Liver (tissue), 8 donors: ENCODE measurements at regions not wholly inside any gene's neighbourhood (a gene's known extent, or its start where the extent isn't known, plus 50 kb on each side); places are given as distances from the start of the nearest gene placed in this dataset.

ENCODE experiments used
- DNase-seq: peaks from one replicate; pipeline ENCODE4 v3.0.0-alpha.2; 2017; ENCODE audit warnings: low spot score
- H3K27ac ChIP-seq, 2 donors: one replicate each; pipeline ENCODE4 v1.7.0; 2013; ENCODE audit warnings: inconsistent platforms in 2 of 2, low read length in 2 of 2, control low read depth in 1 of 2, low read depth in 1 of 2, mild to moderate bottlenecking in 1 of 2
- H3K27me3 ChIP-seq, 4 donors: one replicate each; pipeline versions ENCODE4 v1.6.1 to v1.7.0; 2013; ENCODE audit warnings: low read length in 3 of 4, inconsistent platforms in 1 of 4, mild to moderate bottlenecking in 1 of 4, moderate library complexity in 1 of 4; ENCODE audit not compliant: control insufficient read depth in 4 of 4, insufficient read depth in 4 of 4
- H3K36me3 ChIP-seq, 4 donors: one replicate each; pipeline versions ENCODE4 v1.6.1 to v1.7.0; 2013; ENCODE audit warnings: low read length in 3 of 4, mild to moderate bottlenecking in 3 of 4, low read depth in 1 of 4, moderate library complexity in 1 of 4; ENCODE audit not compliant: control insufficient read depth in 4 of 4, insufficient read depth in 3 of 4
- H3K4me1 ChIP-seq, 4 donors: one replicate each; pipeline versions ENCODE4 v1.6.1 to v1.7.0; 2013; ENCODE audit warnings: low read length in 3 of 4, mild to moderate bottlenecking in 3 of 4, moderate library complexity in 1 of 4; ENCODE audit not compliant: control insufficient read depth in 4 of 4, insufficient read depth in 4 of 4
- H3K4me3 ChIP-seq, 3 donors: one replicate each; pipeline versions ENCODE4 v1.6.1 to v1.7.0; 2013; ENCODE audit warnings: low read length in 3 of 3, control low read depth in 1 of 3, low read depth in 1 of 3, mild to moderate bottlenecking in 1 of 3
- H3K9ac ChIP-seq, 2 donors: one replicate each; pipeline ENCODE4 v1.7.0; 2013; ENCODE audit warnings: low read length in 2 of 2, mild to moderate bottlenecking in 2 of 2, moderate library complexity in 2 of 2, control low read depth in 1 of 2, low read depth in 1 of 2
- H3K9me3 ChIP-seq, 4 donors: one replicate each; pipeline versions ENCODE4 v1.6.1 to v1.7.0; 2013; ENCODE audit warnings: low read length in 3 of 4; ENCODE audit not compliant: control insufficient read depth in 4 of 4
- ATF3 ChIP-seq: IDR thresholded peaks from 2 replicates; pipeline ENCODE4 v1.6.1; 2016; ENCODE audit warnings: antibody characterized with exemption
- CTCF ChIP-seq: fragments of 150-350 bp; IDR thresholded peaks from 2 replicates; pipeline ENCODE4 v1.5.1; 2017; ENCODE audit warnings: improper control_type of control experiment, low read depth, low read length; ENCODE audit not compliant: missing input control
- EGR1 ChIP-seq, 2 donors: IDR thresholded peaks; 2 replicates each; pipeline ENCODE4 v1.6.1; 2016 to 2018; ENCODE audit warnings: antibody characterized with exemption in 2 of 2, low read depth in 2 of 2
- FOXA1 ChIP-seq: IDR thresholded peaks from 2 replicates; pipeline ENCODE4 v1.6.1; 2016; ENCODE audit warnings: antibody characterized with exemption
- FOXA2 ChIP-seq: IDR thresholded peaks from 2 replicates; pipeline ENCODE4 v1.6.1; 2016; ENCODE audit warnings: antibody characterized with exemption
- GABPA ChIP-seq, 2 donors: IDR thresholded peaks in 1 of 2; conservative IDR thresholded peaks in 1 of 2; 2 replicates each; pipeline ENCODE4 v1.6.1; 2016; ENCODE audit warnings: antibody characterized with exemption in 2 of 2, mild to moderate bottlenecking in 1 of 2, moderate library complexity in 1 of 2
- HNF4A ChIP-seq, 2 donors: conservative IDR thresholded peaks; 2 replicates each; pipeline ENCODE4 v1.6.1; 2016; ENCODE audit warnings: antibody characterized with exemption in 2 of 2, mild to moderate bottlenecking in 2 of 2
- HNF4G ChIP-seq: IDR thresholded peaks from 2 replicates; pipeline ENCODE4 v1.6.1; 2016; ENCODE audit warnings: antibody characterized with exemption
- JUND ChIP-seq, 2 donors: IDR thresholded peaks; 2 replicates each; pipeline ENCODE4 v1.6.1; 2016; ENCODE audit warnings: antibody characterized with exemption in 2 of 2
- MAX ChIP-seq: IDR thresholded peaks from 2 replicates; pipeline ENCODE4 v1.6.1; 2016; ENCODE audit warnings: antibody characterized with exemption
- NR2F2 ChIP-seq: IDR thresholded peaks from 2 replicates; pipeline ENCODE4 v1.6.1; 2016; ENCODE audit warnings: antibody characterized with exemption
- RAD21 ChIP-seq, 2 donors: IDR thresholded peaks; 2 replicates each; pipeline ENCODE4 v1.6.1; 2016; ENCODE audit warnings: antibody characterized with exemption in 2 of 2, mild to moderate bottlenecking in 2 of 2
- REST ChIP-seq: IDR thresholded peaks from 2 replicates; pipeline ENCODE4 v1.6.1; 2016; ENCODE audit warnings: antibody characterized with exemption, mild to moderate bottlenecking
- RXRA ChIP-seq, 2 donors: IDR thresholded peaks; 2 replicates each; pipeline ENCODE4 v1.6.1; 2017 to 2018; ENCODE audit warnings: antibody characterized with exemption in 2 of 2, mild to moderate bottlenecking in 1 of 2
- SP1 ChIP-seq: IDR thresholded peaks from 2 replicates; pipeline ENCODE4 v1.6.1; 2018; ENCODE audit warnings: antibody characterized with exemption, mild to moderate bottlenecking
- TAF1 ChIP-seq: conservative IDR thresholded peaks from 2 replicates; pipeline ENCODE4 v1.6.1; 2016; ENCODE audit warnings: antibody characterized with exemption, mild to moderate bottlenecking
- YY1 ChIP-seq: IDR thresholded peaks from 2 replicates; pipeline ENCODE4 v1.6.1; 2016; ENCODE audit warnings: antibody characterized with exemption, mild to moderate bottlenecking
- ZBTB33 ChIP-seq: IDR thresholded peaks from 2 replicates; pipeline ENCODE4 v1.6.1; 2016; ENCODE audit warnings: antibody characterized with exemption
- WGBS: extraction: QIAGEN DNeasy Blood & Tissue Kit; methylation state at CpG from one replicate; pipeline ENCODE4 v1.1.7; 2013; 5-methylcytosine and 5-hydroxymethylcytosine counted together
- donor health status: healthy.
- donor health status: healthy.
- donor health status: healthy.
- donor health status: healthy.
- donor health status: healthy.

- H3K9me3 ChIP-seq = no peaks in the 10 kb centered on the region
- peaks cover 18 to 65% (median 59%) of the 10 kb centered on the region in 4 donors for H3K4me1 ChIP-seq
- no peak overlapping the region for H3K4me3 ChIP-seq
- H3K36me3 ChIP-seq = no peaks in the 10 kb centered on the region
- H3K27me3 ChIP-seq = no peaks in the 10 kb centered on the region
- H3K9ac ChIP-seq = no peak overlapping the region
- H3K27ac ChIP-seq = peak overlapping the region in 1 of 2 donors; percentile 3
- TF ChIP-seq REST (no peak), FOXA2 (no peak), HNF4A (conservative IDR thresholded peaks at IDR 0.05) (peak in 1 of 2 donors; percentile 21), GABPA (IDR thresholded peaks at IDR 0.05 in 1 of 2, conservative IDR thresholded peaks at IDR 0.05 in 1 of 2) (no peak), SP1 (peak; percentile 19), MAX (no peak), NR2F2 (no peak), TAF1 (no peak), CTCF (no peak), RAD21 (IDR thresholded peaks at IDR 0.05) (peak in 1 of 2 donors; percentile 11), HNF4G (no peak), EGR1 (IDR thresholded peaks at IDR 0.05; ENCODE audit: low read depth in 2 of 2) (no peak), RXRA (IDR thresholded peaks at IDR 0.05) (peak in 1 of 2 donors; percentile 6), YY1 (no peak), FOXA1 (no peak), JUND (IDR thresholded peaks at IDR 0.05) (no peak)
- 65% methylated on average over 15 of the region's 15 CpGs for WGBS
- no peak for DNase-seq
Measured at GRCh38 chr13:26989261-26989956, 182.2 kb downstream of the USP12 start.

GRCh38 chr13:26988059-26988769 is 183.4 kb downstream of the USP12 start:
- H3K27ac ChIP-seq = peak overlapping the region; percentile 27 to 31
- no peaks in the 10 kb centered on the region for H3K36me3 ChIP-seq
- H3K9ac ChIP-seq = no peak overlapping the region
- 44% methylated on average over 6 of the region's 6 CpGs for whole genome bisulfite sequencing
- H3K4me1 ChIP-seq = peaks cover 17 to 67% (median 59%) of the 10 kb centered on the region in 4 donors
- no peaks in the 10 kb centered on the region for H3K27me3 ChIP-seq
- DNase-seq = no peak
- no peaks in the 10 kb centered on the region for H3K9me3 ChIP-seq
- no peak overlapping the region for H3K4me3 ChIP-seq
- TF ChIP-seq FOXA1 (no peak), JUND (IDR thresholded peaks at IDR 0.05) (peak; percentile 53 to 57), RXRA (IDR thresholded peaks at IDR 0.05) (peak; percentile 93 to 97), EGR1 (IDR thresholded peaks at IDR 0.05; ENCODE audit: low read depth in 2 of 2) (no peak), SP1 (peak; percentile 85), YY1 (peak; percentile 48), NR2F2 (peak; percentile 86), MAX (peak; percentile 37), GABPA (IDR thresholded peaks at IDR 0.05 in 1 of 2, conservative IDR thresholded peaks at IDR 0.05 in 1 of 2) (no peak), TAF1 (no peak), ATF3 (peak; percentile 54), HNF4A (conservative IDR thresholded peaks at IDR 0.05) (peak; percentile 83 to 89), FOXA2 (no peak), ZBTB33 (no peak), RAD21 (IDR thresholded peaks at IDR 0.05) (peak in 1 of 2 donors; percentile 59), HNF4G (peak; percentile 51)
